GM12878 (cell line): ENCODE measurements at regions not wholly inside any gene's neighbourhood (a gene's known extent, or its start where the extent isn't known, plus 50 kb on each side); places are given as distances from the start of the nearest gene placed in this dataset.
"Not testable (repeated sequence)": the region's sequence is repeated elsewhere in the genome, so short reads cannot be mapped to it uniquely, and the experiment has no call there.

ENCODE experiments used
- ATAC-seq: fragments of 200-7000 bp; cut with Tn5 transposase; 3 replicates; pipeline ENCODE4 v1.9.1; 2020; ENCODE audit warnings: mild to moderate bottlenecking, moderate library complexity
- BruUV-seq: library from RNA; stranded (reverse); fragments of 400-500 nt; replicated peaks from 2 replicates; lab custom pipeline; 2021; lab: Mats Ljungman, UMichigan
- CTCF ChIA-PET: fragments of 300-600 bp; sonication (Branson Sonifier 250); formaldehyde crosslinking; extraction: SDS; loops from one replicate; lab custom pipeline; 2021; ENCODE audit warnings: inconsistent platforms; lab: Yijun Ruan, JAX
- POLR2A ChIA-PET: fragments of 350-600 bp; formaldehyde crosslinking; extraction: SDS; loops from one replicate; lab custom pipeline; 2021; ENCODE audit warnings: inconsistent platforms; lab: Charles Lee
- RAD21 ChIA-PET: fragments of 300-600 bp; sonication (Branson Sonifier 250); formaldehyde crosslinking; loops from one replicate; lab custom pipeline; 2023; ENCODE audit warnings: antibody characterized with exemption; ENCODE audit not compliant: unreplicated experiment; lab: Charles Lee
- SMC1A ChIA-PET: fragments of 300-600 bp; sonication (Branson Sonifier 250); formaldehyde crosslinking; loops from one replicate; lab custom pipeline; 2023; ENCODE audit not compliant: unreplicated experiment, uncharacterized antibody; lab: Charles Lee
- DNase-seq: peaks from one replicate; pipeline ENCODE4 v3.0.0-alpha.2; 2011; ENCODE audit warnings: low read depth, low spot score
- FAIRE-seq: peaks from 3 replicates; lab custom pipeline; 2011; peaks lifted over from hg19 to GRCh38; lab: Jason Lieb, UNC
- H2AFZ ChIP-seq: 2 replicates; pipeline ENCODE4 v1.6.0; 2011; ENCODE audit warnings: low read depth, low read length, control low read depth; ENCODE audit not compliant: control insufficient read depth
- H3K27ac ChIP-seq: 2 replicates; pipeline ENCODE4 v1.5.1; 2011; ENCODE audit warnings: control low read depth; ENCODE audit not compliant: control insufficient read depth, insufficient read depth
- H3K27me3 ChIP-seq, 2 experiments: replicated peaks in 1 of 2; 2 replicates each; pipeline versions ENCODE4 v1.6.0 to v1.6.1; 2011; ENCODE audit warnings: low read length in 1 of 2; ENCODE audit not compliant: control insufficient read depth in 2 of 2, insufficient read depth in 2 of 2
- H3K36me3 ChIP-seq, 2 experiments: 2 replicates each; pipeline ENCODE4 v1.5.1; 2011; ENCODE audit warnings: low read length in 1 of 2; ENCODE audit not compliant: control insufficient read depth in 2 of 2, insufficient read depth in 2 of 2
- H3K4me1 ChIP-seq: 2 replicates; pipeline ENCODE4 v1.6.1; 2011; ENCODE audit warnings: mild to moderate bottlenecking, low read length, moderate library complexity, mixed read lengths; ENCODE audit not compliant: control insufficient read depth, insufficient read depth
- H3K4me2 ChIP-seq: 2 replicates; pipeline ENCODE4 v1.6.0; 2011; ENCODE audit warnings: control low read depth; ENCODE audit not compliant: control insufficient read depth, insufficient read depth
- H3K4me3 ChIP-seq: fragments of 200-600 bp; sonication (generic); 2 replicates; pipeline ENCODE4 v1.5.1; 2016
- H3K79me2 ChIP-seq: 2 replicates; pipeline ENCODE4 v1.6.0; 2011; ENCODE audit warnings: low read length; ENCODE audit not compliant: control insufficient read depth, insufficient read depth
- H3K9ac ChIP-seq: 2 replicates; pipeline ENCODE4 v1.8.0; 2011; ENCODE audit warnings: low read length, control low read depth, mixed read lengths; ENCODE audit not compliant: control insufficient read depth, insufficient read depth
- H3K9me3 ChIP-seq: replicated peaks from 3 replicates; pipeline ENCODE4 v1.5.1; 2011; ENCODE audit warnings: mild to moderate bottlenecking, low read length; ENCODE audit not compliant: control insufficient read depth, insufficient read depth
- H4K20me1 ChIP-seq: 2 replicates; pipeline ENCODE4 v1.6.0; 2011; ENCODE audit not compliant: control insufficient read depth, insufficient read depth
- ASH2L ChIP-seq: fragments of 300-600, 200-600 bp; sonication (generic); IDR thresholded peaks from 2 replicates; pipeline ENCODE4 v1.6.1; 2017; ENCODE audit warnings: low read depth, mild to moderate bottlenecking, borderline replicate concordance
- BMI1 ChIP-seq: fragments of 450-650 bp; IDR thresholded peaks from 2 replicates; pipeline ENCODE4 v1.6.1; 2016; ENCODE audit warnings: mild to moderate bottlenecking, moderate library complexity, borderline replicate concordance
- EED ChIP-seq: sonication (generic); IDR thresholded peaks from 2 replicates; pipeline ENCODE4 v1.6.1; 2016; ENCODE audit warnings: antibody characterized with exemption, low read depth
- EP300 ChIP-seq, 2 experiments: fragments of 150-350 bp in 1 of 2; IDR thresholded peaks; 2 replicates each; pipeline ENCODE4 v1.6.1; 2011 to 2012; ENCODE audit warnings: low read depth in 2 of 2, low read length in 2 of 2, borderline replicate concordance in 1 of 2, improper control_type of control experiment in 1 of 2, inconsistent platforms in 1 of 2; ENCODE audit not compliant: control insufficient read depth in 1 of 2
- GABPA ChIP-seq: IDR thresholded peaks from 2 replicates; pipeline ENCODE4 v1.6.1; 2014; ENCODE audit warnings: antibody characterized with exemption, low read depth, mild to moderate bottlenecking, inconsistent platforms
- HDAC2 ChIP-seq: fragments of 200-600 bp; sonication (generic); IDR thresholded peaks from 2 replicates; pipeline ENCODE4 v1.6.1; 2017
- MTA2 ChIP-seq: fragments of 450-650 bp; IDR thresholded peaks from 2 replicates; pipeline ENCODE4 v1.6.1; 2016; ENCODE audit warnings: low read depth, mild to moderate bottlenecking, moderate library complexity
- MYC ChIP-seq: IDR thresholded peaks from 2 replicates; pipeline ENCODE4 v1.6.1; 2011; ENCODE audit warnings: mild to moderate bottlenecking, low read length, moderate library complexity, inconsistent platforms; ENCODE audit not compliant: insufficient read depth, insufficient replicate concordance, insufficient read length, severe bottlenecking
- NFYB ChIP-seq: IDR thresholded peaks from 2 replicates; pipeline ENCODE4 v1.6.1; 2011; ENCODE audit warnings: low read depth, mild to moderate bottlenecking, low read length, improper control_type of control experiment, moderate library complexity; ENCODE audit not compliant: insufficient read depth
- STAT3 ChIP-seq: IDR thresholded peaks from 2 replicates; pipeline ENCODE4 v1.6.1; 2011; ENCODE audit warnings: low read depth, low read length, improper control_type of control experiment
- TCF12 ChIP-seq: IDR thresholded peaks from 2 replicates; pipeline ENCODE4 v1.6.1; 2011; ENCODE audit warnings: low read depth, mild to moderate bottlenecking, low read length
- ZBTB11 ChIP-seq: fragments of 450-650 bp; formaldehyde crosslinking; IDR thresholded peaks from 2 replicates; pipeline ENCODE4 v1.5.0; 2022; ENCODE audit warnings: mild to moderate bottlenecking, missing genetic modification characterization
- ZSCAN29 ChIP-seq: fragments of 450-650 bp; IDR thresholded peaks from 2 replicates; pipeline ENCODE4 v1.6.1; 2017; ENCODE audit warnings: mild to moderate bottlenecking, moderate library complexity
- WGBS: methylation state at CpG from one replicate; pipeline ENCODE4 v1.1.6; 2016; ENCODE audit warnings: low lambda C conversion rate; ENCODE audit not compliant: insufficient replicate concordance, insufficient coverage; ENCODE audit errors: missing lambda C conversion rate; 5-methylcytosine and 5-hydroxymethylcytosine counted together
- in situ Hi-C: fragments of 300-500 bp; cut with MboI; formaldehyde crosslinking; loops from 9 replicates; pipeline ENCODE4 v1.14.3; 2018; ENCODE audit warnings: mixed read lengths
- intact Hi-C: fragments of 100-400 bp; cut with micrococcal nuclease; formaldehyde crosslinking; loops from one replicate; pipeline ENCODE4 v1.14.2; 2022; ENCODE audit not compliant: unreplicated experiment

- in situ Hi-C loops = no loop called here
- intact Hi-C loops = no loop called here
- no peak for TF ChIP-seq HDAC2
- no peak for TF ChIP-seq TCF12
- TF ChIP-seq MYC = no peak
- no peak for TF ChIP-seq MTA2
- no peak for TF ChIP-seq NFYB
- TF ChIP-seq GABPA = no peak
- no peak for TF ChIP-seq STAT3
- no peak for TF ChIP-seq ZSCAN29
- no peak for TF ChIP-seq BMI1
- TF ChIP-seq ASH2L = no peak
- TF ChIP-seq EED = no peak
- no peak for TF ChIP-seq ZBTB11 (CRISPR knock-in tag)
- TF ChIP-seq EP300 (IDR thresholded peaks at IDR 0.05; ENCODE audit: borderline replicate concordance in 1 of 2, control insufficient read depth in 1 of 2, low read depth in 2 of 2, low read length in 2 of 2) = no peak
- no peak overlapping the region for H3K9ac ChIP-seq
- ChIA-PET RAD21 (no interaction called here), POLR2A (no interaction called here), CTCF (no interaction called here), SMC1A (no interaction called here)
- no peaks in the 10 kb centered on the region for H3K79me2 ChIP-seq
- H3K4me1 ChIP-seq = peaks cover under 1% of the 10 kb centered on the region; the same call in 1 of the 2 replicates
- no peak overlapping the region for H3K4me2 ChIP-seq
- no peaks in the 10 kb centered on the region for H3K36me3 ChIP-seq
- H3K4me3 ChIP-seq = no peak overlapping the region
- no peak overlapping the region for H3K27ac ChIP-seq
- ATAC-seq = no peak
- H3K9me3 ChIP-seq = no peaks in the 10 kb centered on the region
- no TSS peak for BruUV-seq
- no peaks in the 10 kb centered on the region for H3K27me3 ChIP-seq
- no peak for DNase-seq
- WGBS = 35% methylated on average over 8 of the region's 8 CpGs
- no peak for FAIRE-seq
- H2AFZ ChIP-seq = no peak overlapping the region
- H4K20me1 ChIP-seq = no peaks in the 10 kb centered on the region
These were observed 281.9 kb upstream of the MAF start for GRCh38 chr16:79882340-79883005.

GRCh38 chr16:79881107-79881506, 280.6 kb upstream of the MAF start:
- H3K9ac ChIP-seq, H3K9me3 ChIP-seq, intact Hi-C loops, H3K27me3 ChIP-seq, DNase-seq, FAIRE-seq, H3K79me2 ChIP-seq, H3K4me3 ChIP-seq, BruUV-seq, RAD21 ChIA-PET, H4K20me1 ChIP-seq, ATAC-seq, H3K36me3 ChIP-seq, H3K27ac ChIP-seq, in situ Hi-C loops, SMC1A ChIA-PET, H2AFZ ChIP-seq, H3K4me2 ChIP-seq, CTCF ChIA-PET, POLR2A ChIA-PET: not testable (repeated sequence)
- peaks cover 14% of the 10 kb centered on the region for H3K4me1 ChIP-seq
- WGBS = 53% methylated on average over 8 of the region's 9 CpGs
